ENCODE measurements at regions not wholly inside any gene's neighbourhood (a gene's known extent, or its start where the extent isn't known, plus 50 kb on each side); places are given as distances from the start of the nearest gene placed in this dataset.

GRCh38 chr4:20351360-20352162 lies 99.9 kb downstream of the SLIT2 start:
- H3K4me1 ChIP-seq (ENCODE audit: control insufficient read depth in 2 of 2, insufficient read depth in 2 of 2, low read length in 1 of 2) = peaks cover 0 to under 1% of the 10 kb centered on the region in 2 donors
- no peak overlapping the region for H3K27ac ChIP-seq (ENCODE audit: low read depth in 2 of 2, low read length in 1 of 2)
- H3K36me3 ChIP-seq (ENCODE audit: control insufficient read depth in 2 of 2, insufficient read depth in 2 of 2, low read length in 1 of 2) = no peaks in the 10 kb centered on the region
- H3K9me3 ChIP-seq (ENCODE audit: control insufficient read depth in 2 of 2, insufficient read depth in 1 of 2, low read depth in 1 of 2, low read length in 1 of 2) = no peaks in the 10 kb centered on the region
- H3K27me3 ChIP-seq (ENCODE audit: control insufficient read depth in 1 of 2, insufficient read depth in 2 of 2, low read length in 2 of 2) = no peaks in the 10 kb centered on the region
- 68 to 69% methylated on average over 2 of the region's 2 CpGs for WGBS, 2 donors
- H3K4me3 ChIP-seq (ENCODE audit: low read depth in 1 of 2, low read length in 2 of 2) = no peak overlapping the region

GRCh38 chr4:20352163-20352431 lies 100.4 kb downstream of the SLIT2 start:
- Histone ChIP-seq H3K9me3 (ENCODE audit: control insufficient read depth in 2 of 2, insufficient read depth in 1 of 2, low read depth in 1 of 2, low read length in 1 of 2) (no peaks in the 10 kb centered on the region), H3K4me1 (ENCODE audit: control insufficient read depth in 2 of 2, insufficient read depth in 2 of 2, low read length in 1 of 2) (peaks cover 0 to 2% of the 10 kb centered on the region in 2 donors), H3K27me3 (ENCODE audit: control insufficient read depth in 1 of 2, insufficient read depth in 2 of 2, low read length in 2 of 2) (no peaks in the 10 kb centered on the region), H3K27ac (ENCODE audit: low read depth in 2 of 2, low read length in 1 of 2) (no peak overlapping the region), H3K36me3 (ENCODE audit: control insufficient read depth in 2 of 2, insufficient read depth in 2 of 2, low read length in 1 of 2) (no peaks in the 10 kb centered on the region), H3K4me3 (ENCODE audit: low read depth in 1 of 2, low read length in 2 of 2) (no peak overlapping the region)
- 61 to 65% methylated on average over 1 of the region's 1 CpG for whole genome bisulfite sequencing, 2 donors

GRCh38 chr4:20353646-20354045 lies 101.9 kb downstream of the SLIT2 start:
- no peaks in the 10 kb centered on the region for H3K36me3 ChIP-seq (ENCODE audit: control insufficient read depth in 2 of 2, insufficient read depth in 2 of 2, low read length in 1 of 2)
- no peaks in the 10 kb centered on the region for H3K27me3 ChIP-seq (ENCODE audit: control insufficient read depth in 1 of 2, insufficient read depth in 2 of 2, low read length in 2 of 2)
- H3K9me3 ChIP-seq (ENCODE audit: control insufficient read depth in 2 of 2, insufficient read depth in 1 of 2, low read depth in 1 of 2, low read length in 1 of 2) = no peaks in the 10 kb centered on the region
- H3K4me3 ChIP-seq (ENCODE audit: low read depth in 1 of 2, low read length in 2 of 2) = no peak overlapping the region
- H3K27ac ChIP-seq (ENCODE audit: low read depth in 2 of 2, low read length in 1 of 2) = no peak overlapping the region
- 88 to 91% methylated on average over 2 of the region's 2 CpGs for WGBS, 2 donors
- H3K4me1 ChIP-seq (ENCODE audit: control insufficient read depth in 2 of 2, insufficient read depth in 2 of 2, low read length in 1 of 2) = peaks cover 0 to 2% of the 10 kb centered on the region in 2 donors

GRCh38 chr4:20354120-20354519 lies 102.4 kb downstream of the SLIT2 start:
- 66 to 73% methylated on average over 1 of the region's 1 CpG for WGBS, 2 donors
- no peaks in the 10 kb centered on the region for H3K36me3 ChIP-seq (ENCODE audit: control insufficient read depth in 2 of 2, insufficient read depth in 2 of 2, low read length in 1 of 2)
- H3K27ac ChIP-seq (ENCODE audit: low read depth in 2 of 2, low read length in 1 of 2) = no peak overlapping the region
- no peak overlapping the region for H3K4me3 ChIP-seq (ENCODE audit: low read depth in 1 of 2, low read length in 2 of 2)
- peaks cover 0 to 2% of the 10 kb centered on the region in 2 donors for H3K4me1 ChIP-seq (ENCODE audit: control insufficient read depth in 2 of 2, insufficient read depth in 2 of 2, low read length in 1 of 2)
- no peaks in the 10 kb centered on the region for H3K9me3 ChIP-seq (ENCODE audit: control insufficient read depth in 2 of 2, insufficient read depth in 1 of 2, low read depth in 1 of 2, low read length in 1 of 2)
- no peaks in the 10 kb centered on the region for H3K27me3 ChIP-seq (ENCODE audit: control insufficient read depth in 1 of 2, insufficient read depth in 2 of 2, low read length in 2 of 2)

GRCh38 chr4:20356565-20356964 lies 104.9 kb downstream of the SLIT2 start:
- 40 to 51% methylated on average over 3 of the region's 3 CpGs for WGBS, 2 donors
- H3K27me3 ChIP-seq (ENCODE audit: control insufficient read depth in 1 of 2, insufficient read depth in 2 of 2, low read length in 2 of 2) = no peaks in the 10 kb centered on the region
- H3K9me3 ChIP-seq (ENCODE audit: control insufficient read depth in 2 of 2, insufficient read depth in 1 of 2, low read depth in 1 of 2, low read length in 1 of 2) = no peaks in the 10 kb centered on the region
- H3K27ac ChIP-seq (ENCODE audit: low read depth in 2 of 2, low read length in 1 of 2) = no peak overlapping the region
- no peaks in the 10 kb centered on the region for H3K36me3 ChIP-seq (ENCODE audit: control insufficient read depth in 2 of 2, insufficient read depth in 2 of 2, low read length in 1 of 2)
- no peak overlapping the region for H3K4me3 ChIP-seq (ENCODE audit: low read depth in 1 of 2, low read length in 2 of 2)
- H3K4me1 ChIP-seq (ENCODE audit: control insufficient read depth in 2 of 2, insufficient read depth in 2 of 2, low read length in 1 of 2) = peaks cover 0 to 2% of the 10 kb centered on the region in 2 donors

GRCh38 chr4:20358110-20358509 lies 106.4 kb downstream of the SLIT2 start:
- H3K4me1 ChIP-seq (ENCODE audit: control insufficient read depth in 2 of 2, insufficient read depth in 2 of 2, low read length in 1 of 2) = peaks cover 0 to 2% of the 10 kb centered on the region in 2 donors
- H3K27me3 ChIP-seq (ENCODE audit: control insufficient read depth in 1 of 2, insufficient read depth in 2 of 2, low read length in 2 of 2) = no peaks in the 10 kb centered on the region
- H3K4me3 ChIP-seq (ENCODE audit: low read depth in 1 of 2, low read length in 2 of 2) = no peak overlapping the region
- no peak overlapping the region for H3K27ac ChIP-seq (ENCODE audit: low read depth in 2 of 2, low read length in 1 of 2)
- H3K36me3 ChIP-seq (ENCODE audit: control insufficient read depth in 2 of 2, insufficient read depth in 2 of 2, low read length in 1 of 2) = no peaks in the 10 kb centered on the region
- WGBS, 2 donors = 57 to 70% methylated on average over 8 of the region's 8 CpGs
- no peaks in the 10 kb centered on the region for H3K9me3 ChIP-seq (ENCODE audit: control insufficient read depth in 2 of 2, insufficient read depth in 1 of 2, low read depth in 1 of 2, low read length in 1 of 2)

- Histone ChIP-seq H3K36me3 (ENCODE audit: control insufficient read depth in 2 of 2, insufficient read depth in 2 of 2, low read length in 1 of 2) (no peaks in the 10 kb centered on the region), H3K4me3 (ENCODE audit: low read depth in 1 of 2, low read length in 2 of 2) (no peak overlapping the region), H3K9me3 (ENCODE audit: control insufficient read depth in 2 of 2, insufficient read depth in 1 of 2, low read depth in 1 of 2, low read length in 1 of 2) (no peaks in the 10 kb centered on the region), H3K4me1 (ENCODE audit: control insufficient read depth in 2 of 2, insufficient read depth in 2 of 2, low read length in 1 of 2) (peaks cover 0 to 2% of the 10 kb centered on the region in 2 donors), H3K27me3 (ENCODE audit: control insufficient read depth in 1 of 2, insufficient read depth in 2 of 2, low read length in 2 of 2) (no peaks in the 10 kb centered on the region), H3K27ac (ENCODE audit: low read depth in 2 of 2, low read length in 1 of 2) (no peak overlapping the region)
- 92 to 95% methylated on average over 1 of the region's 1 CpG for WGBS, 2 donors
Observed at GRCh38 chr4:20359692-20360091, 108.0 kb downstream of the SLIT2 start.

GRCh38 chr4:20362148-20362547 lies 110.4 kb downstream of the SLIT2 start:
- WGBS, 2 donors = 94 to 98% methylated on average over 3 of the region's 3 CpGs
- Histone ChIP-seq H3K27me3 (ENCODE audit: control insufficient read depth in 1 of 2, insufficient read depth in 2 of 2, low read length in 2 of 2) (no peaks in the 10 kb centered on the region), H3K4me1 (ENCODE audit: control insufficient read depth in 2 of 2, insufficient read depth in 2 of 2, low read length in 1 of 2) (no peaks in the 10 kb centered on the region), H3K27ac (ENCODE audit: low read depth in 2 of 2, low read length in 1 of 2) (no peak overlapping the region), H3K4me3 (ENCODE audit: low read depth in 1 of 2, low read length in 2 of 2) (no peak overlapping the region), H3K9me3 (ENCODE audit: control insufficient read depth in 2 of 2, insufficient read depth in 1 of 2, low read depth in 1 of 2, low read length in 1 of 2) (no peaks in the 10 kb centered on the region), H3K36me3 (ENCODE audit: control insufficient read depth in 2 of 2, insufficient read depth in 2 of 2, low read length in 1 of 2) (no peaks in the 10 kb centered on the region)

- Histone ChIP-seq H3K36me3 (ENCODE audit: control insufficient read depth in 2 of 2, insufficient read depth in 2 of 2, low read length in 1 of 2) (no peaks in the 10 kb centered on the region), H3K27ac (ENCODE audit: low read depth in 2 of 2, low read length in 1 of 2) (no peak overlapping the region), H3K4me3 (ENCODE audit: low read depth in 1 of 2, low read length in 2 of 2) (no peak overlapping the region), H3K4me1 (ENCODE audit: control insufficient read depth in 2 of 2, insufficient read depth in 2 of 2, low read length in 1 of 2) (no peaks in the 10 kb centered on the region), H3K27me3 (ENCODE audit: control insufficient read depth in 1 of 2, insufficient read depth in 2 of 2, low read length in 2 of 2) (no peaks in the 10 kb centered on the region), H3K9me3 (ENCODE audit: control insufficient read depth in 2 of 2, insufficient read depth in 1 of 2, low read depth in 1 of 2, low read length in 1 of 2) (no peaks in the 10 kb centered on the region)
- 84 to 89% methylated on average over 4 of the region's 4 CpGs for WGBS, 2 donors
Observed at GRCh38 chr4:20364969-20365368, 113.3 kb downstream of the SLIT2 start.

- Histone ChIP-seq H3K9me3 (ENCODE audit: control insufficient read depth in 2 of 2, insufficient read depth in 1 of 2, low read depth in 1 of 2, low read length in 1 of 2) (no peaks in the 10 kb centered on the region), H3K4me1 (ENCODE audit: control insufficient read depth in 2 of 2, insufficient read depth in 2 of 2, low read length in 1 of 2) (no peaks in the 10 kb centered on the region), H3K27me3 (ENCODE audit: control insufficient read depth in 1 of 2, insufficient read depth in 2 of 2, low read length in 2 of 2) (no peaks in the 10 kb centered on the region), H3K36me3 (ENCODE audit: control insufficient read depth in 2 of 2, insufficient read depth in 2 of 2, low read length in 1 of 2) (no peaks in the 10 kb centered on the region), H3K4me3 (ENCODE audit: low read depth in 1 of 2, low read length in 2 of 2) (no peak overlapping the region), H3K27ac (ENCODE audit: low read depth in 2 of 2, low read length in 1 of 2) (no peak overlapping the region)
- 55 to 74% methylated on average over 1 of the region's 1 CpG for WGBS, 2 donors
Observed at GRCh38 chr4:20367446-20367845, 115.7 kb downstream of the SLIT2 start.
